Kidney tubule cell (primary cell): ENCODE measurements at regions not wholly inside any gene's neighbourhood (a gene's known extent, or its start where the extent isn't known, plus 50 kb on each side); places are given as distances from the start of the nearest gene placed in this dataset.
"Not testable (repeated sequence)": the region's sequence is repeated elsewhere in the genome, so short reads cannot be mapped to it uniquely, and the experiment has no call there.

Experiments
- DNase-seq: peaks from one replicate; pipeline ENCODE4 v3.0.0-alpha.2; 2018; ENCODE audit warnings: low spot score

GRCh38 chr7:142500366-142500765, 242.5 kb upstream of the PRSS58 start:
- DNase-seq, result no peak

GRCh38 chr7:142499635-142500034, 241.8 kb upstream of the PRSS58 start:
- no peak for DNase-seq

- no peak for DNase-seq
Measured at GRCh38 chr7:142498364-142498763, 240.5 kb upstream of the PRSS58 start.

- DNase-seq, result peak; percentile 49
Measured at GRCh38 chr7:142496545-142496991, 238.7 kb upstream of the PRSS58 start.

- not testable (repeated sequence) for DNase-seq
Measured at GRCh38 chr7:142495879-142496278, 238.0 kb upstream of the PRSS58 start.

- DNase-seq, result not testable (repeated sequence)
Measured at GRCh38 chr7:142495301-142495700, 237.4 kb upstream of the PRSS58 start.

- no peak for DNase-seq
Measured at GRCh38 chr7:142494021-142494420, 236.2 kb upstream of the PRSS58 start.

- DNase-seq, result no peak
Measured at GRCh38 chr7:142488842-142489241, 231.0 kb upstream of the PRSS58 start.

GRCh38 chr7:142488036-142488633, 230.3 kb upstream of the PRSS58 start:
- no peak for DNase-seq

GRCh38 chr7:142487565-142487964, 229.7 kb upstream of the PRSS58 start:
- DNase-seq, result not testable (repeated sequence)

- no peak for DNase-seq
Measured at GRCh38 chr7:142487124-142487523, 229.3 kb upstream of the PRSS58 start.

GRCh38 chr7:142485617-142486226, 227.9 kb upstream of the PRSS58 start:
- DNase-seq, result no peak

GRCh38 chr7:142483659-142484317, 225.9 kb upstream of the PRSS58 start:
- no peak for DNase-seq

- DNase-seq, result peak; percentile 50
Measured at GRCh38 chr7:142482891-142483658, 225.2 kb upstream of the PRSS58 start.

GRCh38 chr7:142481548-142481947, 223.7 kb upstream of the PRSS58 start:
- no peak for DNase-seq

GRCh38 chr7:142478479-142479220, 220.8 kb upstream of the PRSS58 start:
- DNase-seq, result peak; percentile 72

GRCh38 chr7:142477801-142478200, 219.9 kb upstream of the PRSS58 start:
- DNase-seq, result not testable (repeated sequence)

- DNase-seq, result no peak
Measured at GRCh38 chr7:142477079-142477651, 219.3 kb upstream of the PRSS58 start.

GRCh38 chr7:142476077-142476476, 218.2 kb upstream of the PRSS58 start:
- no peak for DNase-seq

- no peak for DNase-seq
Measured at GRCh38 chr7:142471820-142472219, 214.0 kb upstream of the PRSS58 start.

- DNase-seq, result no peak
Measured at GRCh38 chr7:142470544-142470830, 212.6 kb upstream of the PRSS58 start.
